ENCODE measurements at regions not wholly inside any gene's neighbourhood (a gene's known extent, or its start where the extent isn't known, plus 50 kb on each side); places are given as distances from the start of the nearest gene placed in this dataset.

GRCh38 chr11:112884012-112884767 is 77.0 kb upstream of the NCAM1 start:
- DNase-seq, result no peak

- no peak for DNase-seq
Observed at GRCh38 chr11:112885744-112886433, 75.3 kb upstream of the NCAM1 start.

GRCh38 chr11:112886434-112887370 is 74.5 kb upstream of the NCAM1 start:
- no peak for DNase-seq

GRCh38 chr11:112889446-112889845 is 71.8 kb upstream of the NCAM1 start:
- DNase-seq, result no peak

- DNase-seq, result no peak
Observed at GRCh38 chr11:112899235-112900006, 61.8 kb upstream of the NCAM1 start.

GRCh38 chr11:112901924-112902323 is 59.3 kb upstream of the NCAM1 start:
- DNase-seq, result no peak

- no peak for DNase-seq
Observed at GRCh38 chr11:112902361-112903011, 58.7 kb upstream of the NCAM1 start.

GRCh38 chr11:112903340-112903739 is 57.9 kb upstream of the NCAM1 start:
- no peak for DNase-seq

- no peak for DNase-seq
Observed at GRCh38 chr11:112911124-112911523, 50.1 kb upstream of the NCAM1 start.
